Fibroblast of villous mesenchyme (primary cell): ENCODE measurements at regions not wholly inside any gene's neighbourhood (a gene's known extent, or its start where the extent isn't known, plus 50 kb on each side); places are given as distances from the start of the nearest gene placed in this dataset.

Experiments
- DNase-seq: peaks from one replicate; pipeline ENCODE4 v3.0.0-alpha.2; 2010; ENCODE audit warnings: low read depth
- H3K4me3 ChIP-seq: 2 replicates; pipeline ENCODE4 v1.5.1; 2011; ENCODE audit warnings: low read depth, mild to moderate bottlenecking, low read length
- CTCF ChIP-seq: IDR thresholded peaks from 2 replicates; pipeline ENCODE4 v1.5.1; 2012; ENCODE audit warnings: low read depth, mild to moderate bottlenecking, low read length; ENCODE audit not compliant: insufficient read depth

- H3K4me3 ChIP-seq, result no peak overlapping the region
- TF ChIP-seq CTCF, result no peak
- no peak for DNase-seq
These were observed 958.2 kb downstream of the DIAPH3 start for GRCh38 chr13:59205501-59205900.

DNA sequence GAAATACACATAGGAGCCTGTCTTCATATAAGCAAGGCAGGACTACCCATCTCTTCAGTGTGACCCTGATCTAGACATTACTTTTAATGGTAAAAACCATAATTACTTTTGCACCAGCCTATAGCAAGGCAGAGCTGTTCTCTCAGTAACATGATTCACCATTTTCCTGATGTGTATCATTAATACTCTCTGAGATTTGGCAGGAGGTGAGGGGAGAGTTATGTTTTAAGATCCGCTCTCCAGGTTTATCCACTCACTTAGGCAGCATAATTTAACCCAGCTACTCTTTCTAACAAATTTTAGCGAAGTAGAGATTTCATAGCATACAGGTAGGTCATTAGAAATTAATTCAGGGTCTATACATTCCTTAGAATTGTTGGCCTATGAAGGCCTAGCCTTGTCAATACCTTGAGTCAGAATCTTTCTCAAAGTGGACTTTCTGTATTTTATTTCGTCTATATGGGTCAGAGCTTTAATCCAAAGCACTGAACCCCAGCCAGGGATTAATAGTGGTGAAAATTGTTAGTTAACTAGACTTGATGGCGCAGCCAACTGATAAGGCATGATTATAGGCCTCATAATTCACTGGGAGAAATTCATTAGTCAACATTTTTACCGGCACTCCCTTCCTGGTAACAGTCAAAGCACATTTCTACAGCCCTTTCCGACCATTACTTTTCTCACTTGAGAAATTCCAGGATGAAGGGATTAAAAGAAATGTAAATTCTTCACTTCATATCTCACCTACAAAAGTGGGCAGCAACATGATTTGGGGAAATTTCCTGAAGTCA lies 955.1 kb downstream of the DIAPH3 start:
- TF ChIP-seq CTCF, result no peak
- no peak overlapping the region for H3K4me3 ChIP-seq
- no peak for DNase-seq

DNA sequence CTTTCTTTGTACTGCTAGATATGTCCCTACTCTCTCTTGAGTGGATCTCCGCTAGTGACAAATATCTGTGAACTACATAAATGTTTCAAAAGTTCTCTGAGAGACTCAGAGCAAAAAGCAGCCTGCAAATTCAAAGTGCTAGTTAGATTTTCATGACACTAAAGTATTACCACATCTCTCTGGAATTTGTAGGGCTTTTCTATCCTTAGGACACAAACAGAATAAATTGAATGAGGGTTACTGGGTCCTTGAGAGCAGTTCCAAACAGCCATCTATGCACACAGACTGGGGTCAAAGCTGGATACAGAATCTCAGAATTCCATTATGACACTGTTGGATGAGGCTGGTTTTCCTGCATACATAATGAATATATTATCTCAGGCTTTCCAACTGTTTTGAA lies 953.2 kb downstream of the DIAPH3 start:
- H3K4me3 ChIP-seq, result no peak overlapping the region
- TF ChIP-seq CTCF, result no peak
- no peak for DNase-seq

DNA sequence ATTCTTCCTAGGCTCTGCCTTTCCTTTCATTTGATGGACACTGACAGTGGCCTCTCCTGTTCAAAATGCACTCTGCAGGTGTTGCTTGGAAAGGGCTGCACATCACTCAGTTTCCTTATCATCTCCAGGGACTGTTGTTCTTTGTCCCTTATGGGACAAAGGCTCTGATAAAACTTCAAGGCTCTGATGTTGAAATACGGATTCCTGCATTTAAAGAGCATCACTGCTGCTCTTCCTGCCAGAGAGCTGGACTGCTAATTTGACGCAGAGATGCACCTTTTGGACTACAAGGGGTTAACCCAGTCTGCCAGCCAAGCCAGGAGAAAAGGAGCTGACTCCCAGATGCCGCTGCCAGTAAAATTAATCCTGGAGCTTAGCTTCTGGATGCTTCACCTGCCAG lies 952.1 kb downstream of the DIAPH3 start:
- TF ChIP-seq CTCF, result no peak
- no peak overlapping the region for H3K4me3 ChIP-seq
- DNase-seq, result no peak

GRCh38 chr13:59229401-59229800 lies 934.3 kb downstream of the DIAPH3 start:
- H3K4me3 ChIP-seq, result no peak overlapping the region
- no peak for DNase-seq
- TF ChIP-seq CTCF, result no peak

DNA sequence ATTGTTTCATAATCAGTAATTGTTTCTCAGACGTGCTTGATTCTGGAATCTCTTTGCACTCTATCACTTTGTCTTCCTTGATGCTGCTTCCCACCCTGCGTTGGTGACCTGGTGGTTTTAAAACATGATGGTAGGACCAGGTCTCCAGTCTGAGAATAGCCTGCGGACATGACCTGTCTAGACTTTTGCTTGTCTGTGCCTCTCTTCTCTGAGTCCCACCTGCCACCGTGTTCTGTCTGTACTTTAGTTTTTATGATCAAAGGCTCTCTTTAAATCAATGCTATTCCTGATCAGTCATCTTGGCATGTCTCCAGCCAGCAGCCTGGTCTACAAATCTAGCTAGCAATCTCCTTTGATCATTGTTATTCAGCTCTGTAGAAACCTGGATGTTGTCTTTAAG lies 933.9 kb downstream of the DIAPH3 start:
- H3K4me3 ChIP-seq, result no peak overlapping the region
- DNase-seq, result no peak
- TF ChIP-seq CTCF, result no peak

- no peak overlapping the region for H3K4me3 ChIP-seq
These were observed 933.1 kb downstream of the DIAPH3 start for GRCh38 chr13:59230484-59231264.

More at GRCh38 chr13:59230484-59231264, 933.1 kb downstream of the DIAPH3 start:
- TF ChIP-seq CTCF, result no peak
- DNase-seq, result no peak
